H1 (cell line): ENCODE measurements at regions not wholly inside any gene's neighbourhood (a gene's known extent, or its start where the extent isn't known, plus 50 kb on each side); places are given as distances from the start of the nearest gene placed in this dataset.

Source experiments
- CTCF ChIA-PET: fragments of 300-600 bp; sonication (Branson Sonifier 250); formaldehyde crosslinking; loops from one replicate; lab custom pipeline; 2021; ENCODE audit not compliant: partially characterized antibody; lab: Charles Lee
- POLR2A ChIA-PET: fragments of 300-600 bp; sonication (Branson Sonifier 250); formaldehyde crosslinking; loops from one replicate; lab custom pipeline; 2021; ENCODE audit warnings: inconsistent platforms; ENCODE audit not compliant: partially characterized antibody; lab: Charles Lee
- DNase-seq, 2 experiments: peaks; one replicate each; pipeline versions ENCODE4 v3.0.0 to v3.0.0-alpha.2; 2010 to 2022; ENCODE audit warnings: low spot score in 2 of 2, low read depth in 1 of 2, mixed read lengths in 1 of 2
- FAIRE-seq: peaks from 2 replicates; lab custom pipeline; 2011; peaks lifted over from hg19 to GRCh38; lab: Jason Lieb, UNC
- H2AFZ ChIP-seq: 2 replicates; pipeline ENCODE4 v1.8.1; 2012; ENCODE audit warnings: low read length, inconsistent platforms
- H2AK5ac ChIP-seq: 2 replicates; pipeline ENCODE4 v1.6.1; 2013; ENCODE audit warnings: low read depth, low read length
- H2BK120ac ChIP-seq: replicated peaks from 2 replicates; pipeline ENCODE3; 2013; ENCODE audit warnings: low read depth, low read length, inconsistent platforms
- H2BK12ac ChIP-seq: 2 replicates; pipeline ENCODE4 v1.6.1; 2013; ENCODE audit warnings: low read depth, low read length
- H2BK15ac ChIP-seq: 2 replicates; pipeline ENCODE4 v1.6.1; 2013; ENCODE audit warnings: low read length
- H2BK20ac ChIP-seq: 2 replicates; pipeline ENCODE4 v1.6.1; 2013; ENCODE audit warnings: low read length
- H2BK5ac ChIP-seq: 2 replicates; pipeline ENCODE4 v1.6.1; 2013; ENCODE audit warnings: low read depth, low read length
- H3K14ac ChIP-seq: 2 replicates; pipeline ENCODE4 v1.6.1; 2013; ENCODE audit warnings: inconsistent platforms; ENCODE audit not compliant: insufficient read length
- H3K18ac ChIP-seq: 2 replicates; pipeline ENCODE4 v1.6.1; 2013; ENCODE audit warnings: low read length; ENCODE audit errors: extremely low read depth
- H3K23ac ChIP-seq: 2 replicates; pipeline ENCODE4 v1.6.1; 2013; ENCODE audit warnings: inconsistent platforms; ENCODE audit not compliant: insufficient read length
- H3K23me2 ChIP-seq: 2 replicates; pipeline ENCODE4 v1.6.1; 2013; ENCODE audit warnings: low read depth, low read length
- H3K27ac ChIP-seq: 2 replicates; pipeline ENCODE4 v1.6.1; 2011; ENCODE audit warnings: low read depth, low read length, inconsistent platforms
- H3K27me3 ChIP-seq, 4 experiments: replicated peaks in 1 of 4; 1 replicate in 1 of 4; 2 replicates in 3 of 4; pipeline versions ENCODE4 v1.6.1 to v1.8.1; 2011 to 2013; ENCODE audit warnings: low read length in 3 of 4, mild to moderate bottlenecking in 3 of 4, inconsistent platforms in 2 of 4, mixed read lengths in 2 of 4, moderate library complexity in 1 of 4; ENCODE audit not compliant: control insufficient read depth in 3 of 4, insufficient read depth in 3 of 4; ENCODE audit errors: extremely low read depth in 1 of 4
- H3K36me3 ChIP-seq, 4 experiments: 2 replicates each; pipeline versions ENCODE4 v1.6.1 to v1.8.1; 2011 to 2013; ENCODE audit warnings: mild to moderate bottlenecking in 4 of 4, low read length in 3 of 4, moderate library complexity in 2 of 4, control low read depth in 1 of 4, inconsistent platforms in 1 of 4; ENCODE audit not compliant: insufficient read depth in 4 of 4, control insufficient read depth in 2 of 4
- H3K4ac ChIP-seq: replicated peaks from 2 replicates; pipeline ENCODE3; 2013; ENCODE audit warnings: low read length, low read depth, mixed read lengths, inconsistent platforms; ENCODE audit not compliant: insufficient read length
- H3K4me1 ChIP-seq, 4 experiments: replicated peaks in 1 of 4; 1 replicate in 1 of 4; 2 replicates in 3 of 4; pipeline versions ENCODE4 v1.6.1 to v1.8.1; 2011 to 2013; ENCODE audit warnings: low read length in 3 of 4, inconsistent platforms in 2 of 4, mixed read lengths in 1 of 4; ENCODE audit not compliant: insufficient read depth in 4 of 4, control insufficient read depth in 3 of 4
- H3K4me2 ChIP-seq, 2 experiments: 2 replicates each; pipeline versions ENCODE4 v1.6.1 to v1.8.1; 2011 to 2013; ENCODE audit warnings: low read depth in 2 of 2, low read length in 2 of 2, control low read depth in 1 of 2, inconsistent platforms in 1 of 2, mild to moderate bottlenecking in 1 of 2; ENCODE audit not compliant: insufficient read depth in 1 of 2
- H3K4me3 ChIP-seq, 4 experiments: fragments of 200-600, 300-600 bp in 1 of 4; sonication (generic), shearing (Covaris generic), sonication (Bioruptor Twin) in 1 of 4; 2 replicates each; pipeline versions ENCODE4 v1.5.1 to v1.8.1; 2011 to 2016; ENCODE audit warnings: low read length in 4 of 4, low read depth in 3 of 4, control low read depth in 2 of 4, inconsistent platforms in 2 of 4, mild to moderate bottlenecking in 2 of 4, mixed read lengths in 1 of 4, moderate library complexity in 1 of 4; ENCODE audit not compliant: insufficient read depth in 2 of 4; ENCODE audit errors: extremely low read depth in 1 of 4
- H3K56ac ChIP-seq: replicated peaks from 2 replicates; pipeline ENCODE3; 2013; ENCODE audit warnings: low read depth, mild to moderate bottlenecking, mixed read lengths, low read length, inconsistent platforms; ENCODE audit not compliant: insufficient read length
- H3K79me1 ChIP-seq: 2 replicates; pipeline ENCODE4 v1.6.1; 2013; ENCODE audit warnings: low read depth, low read length, control low read depth
- H3K79me2 ChIP-seq, 2 experiments: 2 replicates each; pipeline versions ENCODE4 v1.6.1 to v1.8.1; 2012 to 2013; ENCODE audit warnings: low read length in 2 of 2, mild to moderate bottlenecking in 2 of 2, inconsistent platforms in 1 of 2; ENCODE audit not compliant: insufficient read depth in 2 of 2, control insufficient read depth in 1 of 2
- H3K9ac ChIP-seq, 4 experiments: replicated peaks in 1 of 4; 1 replicate in 1 of 4; 2 replicates in 3 of 4; pipeline versions ENCODE4 v1.6.1 to v1.8.1; 2011 to 2013; ENCODE audit warnings: low read depth in 3 of 4, low read length in 3 of 4, control low read depth in 2 of 4, mild to moderate bottlenecking in 2 of 4, moderate library complexity in 2 of 4, inconsistent platforms in 1 of 4; ENCODE audit errors: extremely low read depth in 1 of 4
- H3K9me3 ChIP-seq, 2 experiments: 2 replicates each; pipeline versions ENCODE4 v1.6.1 to v1.8.1; 2012 to 2013; ENCODE audit warnings: mild to moderate bottlenecking in 2 of 2, moderate library complexity in 2 of 2, control low read depth in 1 of 2, inconsistent platforms in 1 of 2, low read depth in 1 of 2, low read length in 1 of 2, mixed read lengths in 1 of 2; ENCODE audit not compliant: insufficient read depth in 2 of 2
- H4K20me1 ChIP-seq, 2 experiments: replicated peaks in 1 of 2; 2 replicates each; pipeline versions ENCODE3 to v1.8.1; 2011 to 2013; ENCODE audit warnings: inconsistent platforms in 2 of 2, low read length in 2 of 2, mild to moderate bottlenecking in 1 of 2; ENCODE audit not compliant: insufficient read depth in 2 of 2, control insufficient read depth in 1 of 2
- H4K5ac ChIP-seq: 2 replicates; pipeline ENCODE4 v1.6.1; 2013; ENCODE audit warnings: low read length, low read depth, mixed read lengths, inconsistent platforms; ENCODE audit not compliant: insufficient read length
- H4K8ac ChIP-seq: 2 replicates; pipeline ENCODE4 v1.8.0; 2013; ENCODE audit warnings: mild to moderate bottlenecking, moderate library complexity, low read length, inconsistent platforms; ENCODE audit not compliant: insufficient read depth; ENCODE audit errors: extremely low read depth
- H4K91ac ChIP-seq: replicated peaks from 2 replicates; pipeline ENCODE3; 2013; ENCODE audit warnings: low read length, mixed read lengths, inconsistent platforms; ENCODE audit not compliant: insufficient read length
- CBX5 ChIP-seq: fragments of 300-800, 300-1000 bp; sonication (generic); IDR thresholded peaks from 2 replicates; pipeline ENCODE4 v1.7.1; 2016; ENCODE audit warnings: antibody characterized with exemption, low read length, low read depth
- CHD1 ChIP-seq: IDR thresholded peaks from 2 replicates; pipeline ENCODE4 v1.6.1; 2012; ENCODE audit warnings: low read depth, low read length, improper control_type of control experiment
- CTBP2 ChIP-seq: IDR thresholded peaks from 2 replicates; pipeline ENCODE4 v1.7.0; 2011; ENCODE audit warnings: borderline replicate concordance, mild to moderate bottlenecking, moderate library complexity, mixed read lengths, low read length; ENCODE audit not compliant: insufficient read depth, insufficient read length
- HDAC2 ChIP-seq, 2 experiments: fragments of 300-600 bp in 1 of 2; sonication (generic) in 1 of 2; IDR thresholded peaks; 2 replicates each; pipeline ENCODE4 v1.6.1; 2011 to 2012; ENCODE audit warnings: low read depth in 2 of 2, low read length in 2 of 2, mild to moderate bottlenecking in 2 of 2, moderate library complexity in 2 of 2, borderline replicate concordance in 1 of 2, inconsistent platforms in 1 of 2
- JUN ChIP-seq: IDR thresholded peaks from 2 replicates; pipeline ENCODE4 v1.6.1; 2011; ENCODE audit warnings: low read depth, mild to moderate bottlenecking, improper control_type of control experiment, low read length
- JUND ChIP-seq: IDR thresholded peaks from 2 replicates; pipeline ENCODE4 v1.6.1; 2011; ENCODE audit warnings: mild to moderate bottlenecking, improper control_type of control experiment, low read length
- KDM5A ChIP-seq: fragments of 200-600 bp; IDR thresholded peaks from 2 replicates; pipeline ENCODE4 v1.7.1; 2012; ENCODE audit warnings: mild to moderate bottlenecking, low read length, inconsistent platforms, mixed read lengths
- RBBP5 ChIP-seq: IDR thresholded peaks from 2 replicates; pipeline ENCODE4 v1.7.1; 2012; ENCODE audit warnings: low read depth, mild to moderate bottlenecking, inconsistent platforms, low read length, moderate library complexity, borderline replicate concordance
- RFX5 ChIP-seq: IDR thresholded peaks from 2 replicates; pipeline ENCODE4 v1.6.1; 2011; ENCODE audit warnings: low read depth, low read length, improper control_type of control experiment, borderline replicate concordance
- SIRT6 ChIP-seq: IDR thresholded peaks from one replicate; pipeline ENCODE4 v1.7.1; 2012; ENCODE audit warnings: low read length, inconsistent platforms
- TBP ChIP-seq: IDR thresholded peaks from 2 replicates; pipeline ENCODE4 v1.6.1; 2011; ENCODE audit warnings: low read depth, low read length, improper control_type of control experiment
- TCF12 ChIP-seq: IDR thresholded peaks from 2 replicates; pipeline ENCODE4 v1.6.1; 2011; ENCODE audit warnings: low read depth, mild to moderate bottlenecking, low read length
- ZNF274 ChIP-seq: IDR thresholded peaks from 2 replicates; pipeline ENCODE4 v1.7.0; 2012; ENCODE audit warnings: low read length, borderline replicate concordance; ENCODE audit errors: extremely low read depth
- WGBS, 2 experiments: shearing (Covaris generic) in 1 of 2; methylation state at CpG; one replicate each; pipeline versions ENCODE4 v1.1.6 to v1.1.7; 2013 to 2015; ENCODE audit warnings: low lambda C conversion rate in 2 of 2, mixed read lengths in 2 of 2, inconsistent platforms in 1 of 2, low coverage in 1 of 2, missing lambda C conversion rate in 1 of 2; ENCODE audit not compliant: insufficient replicate concordance in 2 of 2, insufficient coverage in 1 of 2, insufficient read length in 1 of 2; ENCODE audit errors: extremely low coverage in 1 of 2, missing lambda C conversion rate in 1 of 2; 5-methylcytosine and 5-hydroxymethylcytosine counted together

DNA sequence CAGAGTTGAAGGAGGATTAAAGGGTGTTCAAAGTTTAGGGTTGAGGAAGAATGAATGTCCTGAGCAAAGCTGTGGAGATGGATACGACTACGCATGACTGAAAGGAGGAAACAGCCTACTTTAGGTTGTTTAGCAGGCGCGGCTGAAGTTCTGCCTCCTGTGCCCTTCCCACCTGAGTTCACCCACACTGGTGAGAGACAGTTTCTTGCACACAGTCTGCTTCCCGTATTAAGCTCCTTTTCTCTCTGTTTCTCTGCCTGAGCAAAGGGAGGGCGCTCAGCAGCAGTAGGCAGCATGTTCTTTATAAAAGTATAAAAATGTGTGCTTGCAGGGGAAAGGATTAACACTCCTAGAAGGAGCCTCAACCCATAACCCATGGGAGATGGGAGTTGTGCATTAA is 224.0 kb upstream of the SMARCA2 start:
- Histone ChIP-seq H2BK12ac (no peak overlapping the region), H3K36me3 (no peaks in the 10 kb centered on the region), H3K4me2 (no peak overlapping the region), H3K18ac (no peak overlapping the region), H2BK5ac (no peak overlapping the region), H3K23ac (no peak overlapping the region), H4K5ac (no peak overlapping the region), H2BK20ac (no peak overlapping the region), H3K4me1 (no peaks in the 10 kb centered on the region), H2AK5ac (no peak overlapping the region), H3K23me2 (no peaks in the 10 kb centered on the region), H3K9ac (no peak overlapping the region), H2BK15ac (no peak overlapping the region), H4K8ac (no peak overlapping the region), H3K4ac (no peak overlapping the region), H3K27me3 (no peaks in the 10 kb centered on the region), H4K91ac (no peak overlapping the region), H3K79me2 (no peaks in the 10 kb centered on the region), H3K79me1 (no peaks in the 10 kb centered on the region), H4K20me1 (no peaks in the 10 kb centered on the region), H3K14ac (no peak overlapping the region), H3K4me3 (no peak overlapping the region), H2BK120ac (no peak overlapping the region), H3K27ac (no peak overlapping the region), H3K56ac (no peak overlapping the region), H2AFZ (no peak overlapping the region), H3K9me3 (no peaks in the 10 kb centered on the region)
- FAIRE-seq (no peak), DNase-seq (no peak)
- TF ChIP-seq JUND (no peak), TCF12 (no peak), CTBP2 (no peak), SIRT6 (no peak), HDAC2 (IDR thresholded peaks at IDR 0.05; ENCODE audit: borderline replicate concordance in 1 of 2, low read depth in 2 of 2, low read length in 2 of 2) (no peak), CBX5 (no peak), TBP (no peak), ZNF274 (no peak), JUN (no peak), RFX5 (no peak), CHD1 (no peak), KDM5A (no peak), RBBP5 (no peak)
- POLR2A ChIA-PET: no interaction called here
- CTCF ChIA-PET: no interaction called here
- 92% methylated on average over 6 of the region's 6 CpGs; no CpG with 5 or more reads in 1 of the 2 experiments for WGBS, 2 experiments
